NCI-H1048 (cell line): ENCODE measurements at regions not wholly inside any gene's neighbourhood (a gene's known extent, or its start where the extent isn't known, plus 50 kb on each side); places are given as distances from the start of the nearest gene placed in this dataset.

ENCODE experiments used
- DNase-seq: peaks from one replicate; lab custom pipeline; 2025; lab: John Stamatoyannopoulos, UW

GRCh38 chr16:82241469-82242052 lies 71.5 kb upstream of the MPHOSPH6 start:
- DNase-seq: no peak

GRCh38 chr16:82240111-82240510 lies 70.1 kb upstream of the MPHOSPH6 start:
- DNase-seq: no peak

- DNase-seq: no peak
Observed at GRCh38 chr16:82236875-82237274, 66.9 kb upstream of the MPHOSPH6 start.

- no peak for DNase-seq
Observed at GRCh38 chr16:82236415-82236814, 66.4 kb upstream of the MPHOSPH6 start.

GRCh38 chr16:82232806-82233205 lies 62.8 kb upstream of the MPHOSPH6 start:
- no peak for DNase-seq

- no peak for DNase-seq
Observed at GRCh38 chr16:82231008-82231787, 61.2 kb upstream of the MPHOSPH6 start.

- DNase-seq: peak; percentile 35
Observed at GRCh38 chr16:82229800-82230619, 60.0 kb upstream of the MPHOSPH6 start.

GRCh38 chr16:82226327-82226726 lies 56.3 kb upstream of the MPHOSPH6 start:
- DNase-seq: no peak

GRCh38 chr16:82224821-82225220 lies 54.8 kb upstream of the MPHOSPH6 start:
- no peak for DNase-seq

GRCh38 chr16:82220541-82220940 lies 50.5 kb upstream of the MPHOSPH6 start:
- DNase-seq: no peak
